ENCODE measurements at regions not wholly inside any gene's neighbourhood (a gene's known extent, or its start where the extent isn't known, plus 50 kb on each side); places are given as distances from the start of the nearest gene placed in this dataset.

GRCh38 chr13:44159633-44160279, 213.9 kb upstream of the SERP2 start:
- H3K27me3 ChIP-seq (ENCODE audit: control insufficient read depth in 2 of 2, insufficient read depth in 2 of 2, low read length in 2 of 2) = no peaks in the 10 kb centered on the region
- WGBS (ENCODE audit: insufficient coverage) = no CpG with 5 or more reads among the region's 8 CpGs
- H2AFZ ChIP-seq (ENCODE audit: insufficient read depth, low read depth, low read length, poor library complexity, severe bottlenecking) = no peak overlapping the region
- intact Hi-C loops (cut with micrococcal nuclease) = no loop called here
- H3K36me3 ChIP-seq (replicated peaks in 1 of 2; ENCODE audit: control insufficient read depth in 1 of 2, insufficient read depth in 2 of 2, low read length in 2 of 2) = no peaks in the 10 kb centered on the region
- H4K20me1 ChIP-seq (ENCODE audit: insufficient read depth, low read length) = no peaks in the 10 kb centered on the region
- DNase-seq = no peak
- TF ChIP-seq CTCF (IDR thresholded peaks at IDR 0.05) = no peak
- no peak overlapping the region for H3K4me2 ChIP-seq (replicated peaks; ENCODE audit: extremely low read depth, low read length, poor library complexity, severe bottlenecking)
- Mint-ChIP-seq H3K27me3 (ENCODE audit: low read depth in 3 of 3) (peaks cover 4 to 8% (median 5%) of the 10 kb centered on the region in 3 donors), H3K9me3 (peaks cover 0 to 1% (median 0%) of the 10 kb centered on the region in 7 donors), H3K4me1 (peaks cover 19% of the 10 kb centered on the region), H3K27ac (no peak overlapping the region), H3K4me3 (no peak overlapping the region), H3K36me3 (no peaks in the 10 kb centered on the region)
- no peaks in the 10 kb centered on the region for H3K79me2 ChIP-seq (ENCODE audit: insufficient read depth, low read length)
- H3K9me3 ChIP-seq (replicated peaks in 1 of 2; ENCODE audit: control insufficient read depth in 1 of 2, insufficient read depth in 1 of 2, low read length in 2 of 2) = no peaks in the 10 kb centered on the region
- no peak overlapping the region for H3K27ac ChIP-seq (ENCODE audit: low read depth in 1 of 2, low read length in 2 of 2)
- no peak overlapping the region for H3K4me3 ChIP-seq (replicated peaks in 1 of 3; ENCODE audit: low read depth in 2 of 3, low read length in 3 of 3)
- no peak overlapping the region for H3K9ac ChIP-seq (ENCODE audit: insufficient read depth, low read length, poor library complexity, severe bottlenecking)
- no peaks in the 10 kb centered on the region for H3K4me1 ChIP-seq (ENCODE audit: control insufficient read depth in 1 of 2, insufficient read depth in 2 of 2, low read length in 2 of 2)

- no peak overlapping the region for H3K27ac ChIP-seq (ENCODE audit: low read depth in 1 of 2, low read length in 2 of 2)
- no peak for TF ChIP-seq CTCF (IDR thresholded peaks at IDR 0.05)
- DNase-seq = no peak
- H3K4me1 ChIP-seq (ENCODE audit: control insufficient read depth in 1 of 2, insufficient read depth in 2 of 2, low read length in 2 of 2) = no peaks in the 10 kb centered on the region
- H4K20me1 ChIP-seq (ENCODE audit: insufficient read depth, low read length) = no peaks in the 10 kb centered on the region
- Mint-ChIP-seq H3K27ac (no peak overlapping the region), H3K36me3 (no peaks in the 10 kb centered on the region), H3K4me1 (peaks cover 22% of the 10 kb centered on the region), H3K4me3 (no peak overlapping the region), H3K27me3 (ENCODE audit: low read depth in 3 of 3) (peaks cover 4 to 7% (median 5%) of the 10 kb centered on the region in 3 donors), H3K9me3 (peaks cover 0 to 1% (median 0%) of the 10 kb centered on the region in 7 donors)
- H3K36me3 ChIP-seq (replicated peaks in 1 of 2; ENCODE audit: control insufficient read depth in 1 of 2, insufficient read depth in 2 of 2, low read length in 2 of 2) = no peaks in the 10 kb centered on the region
- H3K4me2 ChIP-seq (replicated peaks; ENCODE audit: extremely low read depth, low read length, poor library complexity, severe bottlenecking) = no peak overlapping the region
- H3K9ac ChIP-seq (ENCODE audit: insufficient read depth, low read length, poor library complexity, severe bottlenecking) = no peak overlapping the region
- no peaks in the 10 kb centered on the region for H3K79me2 ChIP-seq (ENCODE audit: insufficient read depth, low read length)
- H3K9me3 ChIP-seq (replicated peaks in 1 of 2; ENCODE audit: control insufficient read depth in 1 of 2, insufficient read depth in 1 of 2, low read length in 2 of 2) = no peaks in the 10 kb centered on the region
- no peak overlapping the region for H3K4me3 ChIP-seq (replicated peaks in 1 of 3; ENCODE audit: low read depth in 2 of 3, low read length in 3 of 3)
- WGBS (ENCODE audit: insufficient coverage) = 84% methylated on average over 7 of the region's 10 CpGs
- no peak overlapping the region for H2AFZ ChIP-seq (ENCODE audit: insufficient read depth, low read depth, low read length, poor library complexity, severe bottlenecking)
- H3K27me3 ChIP-seq (ENCODE audit: control insufficient read depth in 2 of 2, insufficient read depth in 2 of 2, low read length in 2 of 2) = no peaks in the 10 kb centered on the region
- intact Hi-C loops (cut with micrococcal nuclease) = no loop called here
Measured at GRCh38 chr13:44160591-44161191, 212.9 kb upstream of the SERP2 start.
